Epithelial cell of esophagus (primary cell): ENCODE measurements at regions not wholly inside any gene's neighbourhood (a gene's known extent, or its start where the extent isn't known, plus 50 kb on each side); places are given as distances from the start of the nearest gene placed in this dataset.
"Not testable (repeated sequence)": the region's sequence is repeated elsewhere in the genome, so short reads cannot be mapped to it uniquely, and the experiment has no call there.

Experiments used
- DNase-seq: peaks from one replicate; pipeline ENCODE4 v3.0.0; 2010; ENCODE audit warnings: low read depth
- H3K4me3 ChIP-seq: 2 replicates; pipeline ENCODE4 v1.5.1; 2011; ENCODE audit warnings: mild to moderate bottlenecking, low read length, control low read depth
- TF ChIP-seq, protein P1 (sequence below): IDR thresholded peaks from 2 replicates; pipeline ENCODE4 v1.5.1; 2011; ENCODE audit warnings: low read depth, mild to moderate bottlenecking, low read length, control low read depth, inconsistent platforms; ENCODE audit not compliant: insufficient read depth; ENCODE audit errors: missing control alignments

DNA sequence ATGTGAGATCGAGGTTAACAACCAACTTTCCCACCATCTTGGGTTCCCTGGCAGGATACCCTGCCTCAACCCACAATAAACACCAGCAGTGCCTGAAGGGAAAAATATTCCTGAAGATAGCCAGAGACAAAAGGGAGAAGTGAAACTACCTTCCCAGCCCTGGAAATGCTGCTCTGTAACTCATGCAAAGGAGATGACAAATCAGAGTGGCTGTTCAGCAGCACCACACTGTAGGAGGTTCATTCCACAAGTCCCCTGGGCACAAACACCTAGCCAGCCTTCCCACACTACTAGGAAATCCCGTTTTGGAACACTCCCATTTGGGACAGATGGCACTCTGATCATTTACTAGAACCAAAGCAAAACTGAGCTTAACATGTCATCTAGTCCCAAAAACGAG is 190.7 kb upstream of the RBBP8 start:
- TF ChIP-seq, protein P1, sequence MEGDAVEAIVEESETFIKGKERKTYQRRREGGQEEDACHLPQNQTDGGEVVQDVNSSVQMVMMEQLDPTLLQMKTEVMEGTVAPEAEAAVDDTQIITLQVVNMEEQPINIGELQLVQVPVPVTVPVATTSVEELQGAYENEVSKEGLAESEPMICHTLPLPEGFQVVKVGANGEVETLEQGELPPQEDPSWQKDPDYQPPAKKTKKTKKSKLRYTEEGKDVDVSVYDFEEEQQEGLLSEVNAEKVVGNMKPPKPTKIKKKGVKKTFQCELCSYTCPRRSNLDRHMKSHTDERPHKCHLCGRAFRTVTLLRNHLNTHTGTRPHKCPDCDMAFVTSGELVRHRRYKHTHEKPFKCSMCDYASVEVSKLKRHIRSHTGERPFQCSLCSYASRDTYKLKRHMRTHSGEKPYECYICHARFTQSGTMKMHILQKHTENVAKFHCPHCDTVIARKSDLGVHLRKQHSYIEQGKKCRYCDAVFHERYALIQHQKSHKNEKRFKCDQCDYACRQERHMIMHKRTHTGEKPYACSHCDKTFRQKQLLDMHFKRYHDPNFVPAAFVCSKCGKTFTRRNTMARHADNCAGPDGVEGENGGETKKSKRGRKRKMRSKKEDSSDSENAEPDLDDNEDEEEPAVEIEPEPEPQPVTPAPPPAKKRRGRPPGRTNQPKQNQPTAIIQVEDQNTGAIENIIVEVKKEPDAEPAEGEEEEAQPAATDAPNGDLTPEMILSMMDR: no peak
- no peak for DNase-seq

DNA sequence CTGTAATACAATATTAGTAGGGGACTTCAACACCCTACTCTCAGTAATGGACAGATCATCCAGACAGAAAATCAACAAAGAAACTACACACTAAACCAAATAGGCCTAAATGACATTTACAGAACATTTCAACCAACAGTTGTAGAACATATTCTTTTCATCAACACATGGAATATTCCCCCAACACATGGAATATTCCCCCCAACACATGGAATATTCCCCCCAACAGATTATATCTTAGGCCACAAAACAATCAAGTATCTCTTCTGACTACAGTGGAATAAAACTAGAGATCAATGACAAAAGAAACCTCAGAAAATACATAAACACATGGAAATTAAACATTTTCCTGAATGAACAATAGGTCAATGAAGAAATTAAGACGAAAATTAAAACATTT is 187.2 kb upstream of the RBBP8 start:
- TF ChIP-seq, protein P1: no peak
- DNase-seq: no peak
- H3K4me3 ChIP-seq: no peak overlapping the region

More for the DNA sequence above, 190.7 kb upstream of the RBBP8 start:
- no peak overlapping the region for H3K4me3 ChIP-seq

DNA sequence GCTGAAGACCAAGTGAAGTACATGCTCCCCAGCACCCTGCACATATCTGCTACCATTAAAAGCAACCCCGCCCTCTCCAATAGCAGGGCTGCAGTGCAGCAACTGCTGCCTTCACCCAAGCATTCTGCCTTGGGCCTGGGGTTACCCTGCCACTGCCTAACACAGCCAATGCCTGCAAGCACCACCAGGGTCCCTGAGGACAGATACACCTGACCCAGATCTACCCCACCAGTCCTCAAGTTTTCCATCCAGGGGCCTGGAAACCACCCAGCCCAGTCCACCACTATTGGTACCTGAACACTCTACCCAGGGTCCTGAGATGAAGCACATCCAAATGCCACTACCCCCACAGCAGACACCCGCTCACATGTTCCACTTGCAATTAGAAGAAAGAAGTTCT is 181.1 kb upstream of the RBBP8 start:
- no peak for DNase-seq
- TF ChIP-seq, protein P1: no peak
- H3K4me3 ChIP-seq: no peak overlapping the region

DNA sequence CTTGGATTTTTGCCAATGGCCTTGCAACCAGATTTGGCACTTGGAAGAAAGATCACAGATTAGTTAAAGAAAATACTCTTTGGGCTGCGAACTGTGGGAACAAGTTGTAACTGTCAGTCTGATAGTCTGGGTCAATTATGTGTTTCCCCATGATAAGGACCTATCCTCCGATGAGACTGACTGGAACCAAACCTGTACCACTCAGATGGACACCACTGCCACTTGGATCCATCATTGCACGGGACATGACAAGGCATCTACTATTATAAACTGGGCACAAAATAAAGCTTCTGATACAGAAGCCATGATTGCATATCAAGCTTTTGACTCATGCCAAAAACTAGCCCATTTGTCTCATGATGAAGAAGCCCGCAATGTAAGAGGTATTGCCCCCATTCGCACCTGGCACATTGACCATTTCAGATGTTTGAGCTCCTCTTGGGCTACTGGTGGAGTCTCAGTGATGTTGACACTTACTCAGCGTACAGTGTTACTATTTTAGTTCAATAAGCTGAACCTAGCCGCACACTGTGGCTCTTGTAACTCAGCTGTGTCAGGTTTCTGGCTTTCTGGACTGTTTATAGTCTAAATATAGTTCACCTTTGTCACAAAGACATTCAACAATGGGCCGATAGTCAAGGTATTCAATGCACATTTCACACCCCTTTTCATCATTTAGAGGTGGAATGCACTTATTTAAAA is 179.8 kb upstream of the RBBP8 start:
- H3K4me3 ChIP-seq: no peak overlapping the region
- TF ChIP-seq, protein P1: no peak
- DNase-seq: no peak

DNA sequence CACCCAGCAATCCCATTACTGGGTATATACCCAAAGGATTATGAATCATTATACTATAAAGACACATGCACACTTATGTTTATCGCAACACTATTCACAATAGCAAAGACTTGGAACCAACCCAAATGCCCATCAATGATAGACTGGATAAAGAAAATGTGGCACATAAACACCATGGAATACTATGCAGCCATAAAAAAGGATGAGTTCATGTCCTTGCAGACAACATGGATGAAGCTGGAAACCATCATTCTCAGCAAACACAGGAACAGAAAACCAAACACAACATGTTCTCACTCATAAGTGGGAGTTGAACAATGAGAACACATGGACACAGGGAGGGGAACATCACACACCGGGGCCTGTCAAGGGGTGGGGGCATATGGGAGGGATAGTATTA is 169.1 kb upstream of the RBBP8 start:
- DNase-seq, H3K4me3 ChIP-seq: not testable (repeated sequence)

DNA sequence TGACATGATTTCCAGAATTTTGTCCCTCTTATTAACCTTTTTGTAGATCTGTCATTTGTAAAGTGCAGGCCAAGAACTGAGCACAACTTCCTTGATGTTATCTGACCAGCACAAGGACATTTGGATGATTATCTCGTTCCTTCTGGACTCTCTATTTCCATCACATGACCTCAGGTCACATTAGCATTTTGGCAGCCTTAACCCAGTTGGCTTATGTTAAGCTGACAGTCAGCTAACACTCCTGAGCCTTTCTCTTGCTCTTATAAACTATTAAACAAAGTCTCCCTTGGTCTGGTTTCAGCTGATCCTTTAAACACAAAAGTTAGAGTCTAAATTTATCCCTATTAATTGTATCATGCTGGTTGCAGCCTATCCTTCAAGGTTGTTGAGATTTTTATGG is 167.2 kb upstream of the RBBP8 start:
- DNase-seq: no peak
- TF ChIP-seq, protein P1: no peak
- H3K4me3 ChIP-seq: no peak overlapping the region

DNA sequence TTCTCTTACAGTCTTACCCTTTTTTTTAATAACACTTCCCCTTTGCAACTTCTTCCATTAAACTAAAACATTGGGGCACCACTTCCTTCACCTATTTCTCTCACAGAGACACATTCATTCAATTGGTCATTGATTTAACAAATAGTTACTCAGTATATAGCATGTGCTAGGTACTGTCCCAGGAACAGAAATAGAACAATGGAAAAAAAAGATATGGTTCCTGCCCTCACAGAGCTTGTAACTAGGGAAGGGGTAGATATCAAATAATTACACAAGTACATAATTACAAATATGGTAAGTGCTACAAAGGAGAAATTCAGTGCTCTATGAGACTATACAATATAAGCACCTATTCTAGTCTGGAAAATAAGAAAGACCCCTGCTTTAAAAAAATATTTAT is 165.5 kb upstream of the RBBP8 start:
- TF ChIP-seq, protein P1: no peak
- H3K4me3 ChIP-seq: no peak overlapping the region
- no peak for DNase-seq
